ENCODE measurements at regions not wholly inside any gene's neighbourhood (a gene's known extent, or its start where the extent isn't known, plus 50 kb on each side); places are given as distances from the start of the nearest gene placed in this dataset.

DNA sequence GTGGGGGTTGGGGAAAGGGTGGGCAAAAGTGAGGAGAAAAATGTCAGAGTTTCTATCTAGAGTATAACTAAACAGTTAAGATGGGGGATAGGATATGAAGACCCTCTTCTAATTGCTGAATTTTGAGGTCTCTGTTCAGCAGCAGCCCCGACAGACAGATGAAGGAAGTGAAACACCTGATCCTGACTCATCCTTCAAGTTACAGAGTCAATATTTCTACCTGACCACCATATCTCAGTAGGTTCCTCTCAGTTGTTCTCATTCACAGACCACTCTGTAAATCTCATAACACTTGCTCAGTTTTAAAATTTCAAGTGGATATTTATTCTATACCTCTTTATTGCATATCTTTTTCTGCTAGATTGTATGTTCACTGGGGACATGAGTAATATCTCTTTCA, 69.5 kb downstream of the CCDC54 start:
- TF ChIP-seq, protein P1, sequence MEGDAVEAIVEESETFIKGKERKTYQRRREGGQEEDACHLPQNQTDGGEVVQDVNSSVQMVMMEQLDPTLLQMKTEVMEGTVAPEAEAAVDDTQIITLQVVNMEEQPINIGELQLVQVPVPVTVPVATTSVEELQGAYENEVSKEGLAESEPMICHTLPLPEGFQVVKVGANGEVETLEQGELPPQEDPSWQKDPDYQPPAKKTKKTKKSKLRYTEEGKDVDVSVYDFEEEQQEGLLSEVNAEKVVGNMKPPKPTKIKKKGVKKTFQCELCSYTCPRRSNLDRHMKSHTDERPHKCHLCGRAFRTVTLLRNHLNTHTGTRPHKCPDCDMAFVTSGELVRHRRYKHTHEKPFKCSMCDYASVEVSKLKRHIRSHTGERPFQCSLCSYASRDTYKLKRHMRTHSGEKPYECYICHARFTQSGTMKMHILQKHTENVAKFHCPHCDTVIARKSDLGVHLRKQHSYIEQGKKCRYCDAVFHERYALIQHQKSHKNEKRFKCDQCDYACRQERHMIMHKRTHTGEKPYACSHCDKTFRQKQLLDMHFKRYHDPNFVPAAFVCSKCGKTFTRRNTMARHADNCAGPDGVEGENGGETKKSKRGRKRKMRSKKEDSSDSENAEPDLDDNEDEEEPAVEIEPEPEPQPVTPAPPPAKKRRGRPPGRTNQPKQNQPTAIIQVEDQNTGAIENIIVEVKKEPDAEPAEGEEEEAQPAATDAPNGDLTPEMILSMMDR (IDR thresholded peaks at IDR 0.05; ENCODE audit: insufficient read depth, low read length, poor library complexity, severe bottlenecking) = no peak
- Histone ChIP-seq H3K27me3 (replicated peaks; ENCODE audit: control insufficient read depth, insufficient read depth, low read length) (no peaks in the 10 kb centered on the region), H3K4me3 (replicated peaks; ENCODE audit: low read depth, low read length) (no peak overlapping the region), H3K36me3 (ENCODE audit: control insufficient read depth, insufficient read depth, low read length) (no peaks in the 10 kb centered on the region)
- DNase-seq (ENCODE audit: extremely low read depth, insufficient read length) = no peak

- Histone ChIP-seq H3K27me3 (replicated peaks; ENCODE audit: control insufficient read depth, insufficient read depth, low read length) (no peaks in the 10 kb centered on the region), H3K4me3 (replicated peaks; ENCODE audit: low read depth, low read length) (no peak overlapping the region), H3K36me3 (ENCODE audit: control insufficient read depth, insufficient read depth, low read length) (no peaks in the 10 kb centered on the region)
- TF ChIP-seq, protein P1 (IDR thresholded peaks at IDR 0.05; ENCODE audit: insufficient read depth, low read length, poor library complexity, severe bottlenecking) = no peak
- DNase-seq (ENCODE audit: extremely low read depth, insufficient read length) = no peak
These were observed 72.4 kb upstream of the BBX start for GRCh38 chr3:107450254-107450893.

DNA sequence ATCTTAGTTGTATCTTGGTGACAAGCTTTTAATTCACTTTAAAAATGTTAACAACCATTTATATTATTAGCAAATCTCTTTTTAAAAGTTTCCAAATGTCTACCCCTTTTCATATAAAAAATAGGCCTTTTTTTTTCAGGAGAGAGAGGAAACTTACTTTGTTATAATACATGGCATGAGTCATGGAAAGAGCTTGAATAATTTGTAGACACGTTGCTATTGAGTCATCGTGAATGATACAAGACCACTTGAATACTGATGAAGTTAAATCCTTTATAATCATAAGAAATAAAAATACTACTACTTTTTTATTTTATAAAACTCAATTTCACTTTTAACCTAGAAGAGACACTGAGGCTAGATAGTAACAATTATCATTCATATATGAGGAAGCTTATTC, 70.3 kb upstream of the BBX start:
- no peaks in the 10 kb centered on the region for H3K27me3 ChIP-seq (replicated peaks; ENCODE audit: control insufficient read depth, insufficient read depth, low read length)
- no peak overlapping the region for H3K4me3 ChIP-seq (replicated peaks; ENCODE audit: low read depth, low read length)
- no peaks in the 10 kb centered on the region for H3K36me3 ChIP-seq (ENCODE audit: control insufficient read depth, insufficient read depth, low read length)
- TF ChIP-seq, protein P1 (IDR thresholded peaks at IDR 0.05; ENCODE audit: insufficient read depth, low read length, poor library complexity, severe bottlenecking) = no peak
- no peak for DNase-seq (ENCODE audit: extremely low read depth, insufficient read length)

DNA sequence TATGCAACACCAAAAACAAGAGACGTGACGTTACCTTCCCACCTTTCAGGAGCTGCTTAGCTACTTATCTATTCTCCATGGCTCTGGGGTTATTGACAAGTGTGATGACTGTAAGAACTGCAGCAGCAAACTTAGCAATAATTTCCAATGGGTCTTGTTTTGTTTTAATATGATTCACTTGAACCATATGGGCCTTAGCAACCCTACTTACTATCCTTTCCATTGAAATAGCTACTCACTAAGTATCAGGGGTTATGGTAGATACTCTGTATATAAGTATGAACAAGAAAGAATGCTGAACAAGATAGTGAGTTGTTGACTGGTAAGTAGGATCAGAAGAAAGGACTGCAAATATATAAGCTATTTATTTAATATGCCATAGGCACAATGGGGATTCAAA, 69.3 kb upstream of the BBX start:
- Histone ChIP-seq H3K27me3 (replicated peaks; ENCODE audit: control insufficient read depth, insufficient read depth, low read length) (no peaks in the 10 kb centered on the region), H3K4me3 (replicated peaks; ENCODE audit: low read depth, low read length) (no peak overlapping the region), H3K36me3 (ENCODE audit: control insufficient read depth, insufficient read depth, low read length) (no peaks in the 10 kb centered on the region)
- TF ChIP-seq, protein P1 (IDR thresholded peaks at IDR 0.05; ENCODE audit: insufficient read depth, low read length, poor library complexity, severe bottlenecking) = no peak
- no peak for DNase-seq (ENCODE audit: extremely low read depth, insufficient read length)

DNA sequence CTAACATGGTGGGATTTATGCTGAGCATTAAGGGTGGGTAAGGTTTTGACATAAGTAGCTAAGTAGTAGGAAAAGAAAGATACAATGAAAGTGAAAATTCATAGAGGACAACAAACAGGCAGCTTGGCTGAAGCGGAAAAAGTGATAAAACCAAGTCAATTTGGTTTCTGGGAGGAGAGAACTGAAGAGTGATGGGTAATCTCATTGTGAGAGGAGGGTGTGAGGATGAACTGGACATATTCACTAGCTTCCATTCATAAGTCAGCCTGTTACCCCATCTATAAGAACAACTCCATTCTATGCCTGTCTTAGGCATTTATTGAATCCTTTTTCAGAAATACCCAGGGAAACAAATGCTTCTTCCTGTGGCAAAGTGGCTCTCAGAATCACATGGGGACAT, 67.1 kb upstream of the BBX start:
- no peak overlapping the region for H3K4me3 ChIP-seq (replicated peaks; ENCODE audit: low read depth, low read length)
- H3K27me3 ChIP-seq (replicated peaks; ENCODE audit: control insufficient read depth, insufficient read depth, low read length) = no peaks in the 10 kb centered on the region
- TF ChIP-seq, protein P1 (IDR thresholded peaks at IDR 0.05; ENCODE audit: insufficient read depth, low read length, poor library complexity, severe bottlenecking) = no peak
- DNase-seq (ENCODE audit: extremely low read depth, insufficient read length) = no peak
- H3K36me3 ChIP-seq (ENCODE audit: control insufficient read depth, insufficient read depth, low read length) = no peaks in the 10 kb centered on the region

- Histone ChIP-seq H3K27me3 (replicated peaks; ENCODE audit: control insufficient read depth, insufficient read depth, low read length) (no peaks in the 10 kb centered on the region), H3K4me3 (replicated peaks; ENCODE audit: low read depth, low read length) (no peak overlapping the region), H3K36me3 (ENCODE audit: control insufficient read depth, insufficient read depth, low read length) (no peaks in the 10 kb centered on the region)
- DNase-seq (ENCODE audit: extremely low read depth, insufficient read length) = no peak
- TF ChIP-seq, protein P1 (IDR thresholded peaks at IDR 0.05; ENCODE audit: insufficient read depth, low read length, poor library complexity, severe bottlenecking) = no peak
These were observed 66.3 kb upstream of the BBX start for GRCh38 chr3:107456501-107456900.

All from GM06990 (cell line).